GM23338 (cell line): ENCODE measurements at regions not wholly inside any gene's neighbourhood (a gene's known extent, or its start where the extent isn't known, plus 50 kb on each side); places are given as distances from the start of the nearest gene placed in this dataset.

Source experiments
- ATAC-seq: fragments of 200-7000 bp; cut with Tn5 transposase; 3 replicates; pipeline ENCODE4 v1.9.1; 2020
- DNase-seq: peaks from one replicate; pipeline ENCODE4 v3.0.0-alpha.2; 2015; ENCODE audit warnings: low spot score
- H2AFZ ChIP-seq: fragments of 200-600 bp; sonication (generic); 2 replicates; pipeline ENCODE4 v1.8.0; 2016; ENCODE audit warnings: antibody characterized with exemption, mild to moderate bottlenecking, moderate library complexity
- H3F3A ChIP-seq: fragments of 200-600 bp; sonication (generic); replicated peaks from 2 replicates; pipeline ENCODE4 v1.8.0; 2017; ENCODE audit warnings: antibody characterized with exemption, mixed run types, low read depth
- H3K27ac ChIP-seq: fragments of 200-600 bp; sonication (generic); 2 replicates; pipeline ENCODE4 v1.6.1; 2016; ENCODE audit warnings: low read depth
- H3K27me3 ChIP-seq: fragments of 200-600 bp; sonication (generic); 2 replicates; pipeline ENCODE4 v1.8.0; 2016; ENCODE audit warnings: mild to moderate bottlenecking, mixed run types, moderate library complexity; ENCODE audit not compliant: insufficient read depth
- H3K36me3 ChIP-seq: fragments of 200-600 bp; sonication (generic); 2 replicates; pipeline ENCODE4 v1.8.0; 2016; ENCODE audit warnings: mild to moderate bottlenecking; ENCODE audit not compliant: insufficient read depth
- H3K4me1 ChIP-seq: fragments of 200-600 bp; sonication (generic); 2 replicates; pipeline ENCODE4 v1.8.0; 2016; ENCODE audit warnings: mild to moderate bottlenecking, moderate library complexity; ENCODE audit not compliant: insufficient read depth
- H3K4me2 ChIP-seq: fragments of 200-600 bp; sonication (generic); 2 replicates; pipeline ENCODE4 v1.7.1; 2017; ENCODE audit warnings: mixed run types
- H3K4me3 ChIP-seq: fragments of 200-600 bp; sonication (generic); 2 replicates; pipeline ENCODE4 v1.6.1; 2016; ENCODE audit warnings: mixed run types
- H3K79me2 ChIP-seq: fragments of 200-600 bp; sonication (generic); replicated peaks from 2 replicates; pipeline ENCODE4 v1.8.0; 2017; ENCODE audit warnings: mild to moderate bottlenecking; ENCODE audit not compliant: insufficient read depth
- H3K9me2 ChIP-seq: fragments of 200-600 bp; sonication (generic); 2 replicates; pipeline ENCODE4 v1.8.0; 2017; ENCODE audit not compliant: insufficient read depth
- H4K20me1 ChIP-seq: fragments of 200-600 bp; sonication (generic); replicated peaks from 2 replicates; pipeline ENCODE4 v1.8.0; 2017; ENCODE audit warnings: mild to moderate bottlenecking; ENCODE audit not compliant: insufficient read depth
- H3K27ac Mint-ChIP-seq: 2 replicates; pipeline ENCODE4 v1.8.0; 2020; ENCODE audit warnings: inconsistent platforms, mild to moderate bottlenecking, moderate library complexity, mixed read lengths
- H3K27me3 Mint-ChIP-seq: 3 replicates; pipeline ENCODE4 v1.8.0; 2022; ENCODE audit warnings: low read depth, mild to moderate bottlenecking, moderate library complexity, mixed read lengths, inconsistent platforms; ENCODE audit not compliant: insufficient read depth, poor library complexity
- H3K36me3 Mint-ChIP-seq: 3 replicates; pipeline ENCODE4 v1.8.0; 2021; ENCODE audit warnings: low read depth, mild to moderate bottlenecking, inconsistent platforms, moderate library complexity, mixed read lengths
- H3K4me1 Mint-ChIP-seq: 3 replicates; pipeline ENCODE4 v1.8.0; 2020; ENCODE audit warnings: mild to moderate bottlenecking, inconsistent platforms, mixed read lengths
- H3K4me3 Mint-ChIP-seq: 3 replicates; pipeline ENCODE4 v1.8.0; 2021; ENCODE audit warnings: moderate library complexity, mild to moderate bottlenecking, inconsistent platforms, mixed read lengths
- H3K9me3 Mint-ChIP-seq: 3 replicates; pipeline ENCODE4 v1.8.0; 2020; ENCODE audit warnings: moderate library complexity, mild to moderate bottlenecking, inconsistent platforms, mixed read lengths
- CREB1 ChIP-seq: fragments of 250-450 bp; sonication (Bioruptor Pico); IDR thresholded peaks from 2 replicates; pipeline ENCODE4 v1.5.0; 2020; ENCODE audit warnings: low read depth, mild to moderate bottlenecking, moderate library complexity
- EZH2 ChIP-seq: fragments of 200-600 bp; sonication (generic); IDR thresholded peaks from one replicate; pipeline ENCODE4 v1.8.0; 2017; ENCODE audit warnings: antibody characterized with exemption, mild to moderate bottlenecking, low read depth; ENCODE audit not compliant: unreplicated experiment
- EZH2phosphoT487 ChIP-seq: fragments of 200-600 bp; sonication (generic); IDR thresholded peaks from one replicate; pipeline ENCODE4 v1.8.1; 2018; ENCODE audit warnings: antibody characterized with exemption; ENCODE audit not compliant: unreplicated experiment
- JUNB ChIP-seq: IDR thresholded peaks from one replicate; pipeline ENCODE4 v1.6.1; 2016; ENCODE audit warnings: antibody characterized with exemption; ENCODE audit not compliant: unreplicated experiment
- NANOG ChIP-seq: IDR thresholded peaks from 2 replicates; pipeline ENCODE4 v1.6.1; 2016; ENCODE audit warnings: antibody characterized with exemption, borderline replicate concordance
- POLR2AphosphoS5 ChIP-seq: IDR thresholded peaks from 2 replicates; pipeline ENCODE4 v1.6.1; 2016; ENCODE audit warnings: antibody characterized with exemption, low read depth
- STAT1 ChIP-seq: IDR thresholded peaks from one replicate; pipeline ENCODE4 v1.6.1; 2016; ENCODE audit warnings: antibody characterized with exemption; ENCODE audit not compliant: unreplicated experiment
- ZNF114 ChIP-seq: fragments of 250-450 bp; sonication (Bioruptor Pico); IDR thresholded peaks from 2 replicates; pipeline ENCODE4 v1.5.0; 2020; ENCODE audit warnings: mild to moderate bottlenecking, moderate library complexity
- ZNF331 ChIP-seq: fragments of 250-450 bp; sonication (Bioruptor Pico); IDR thresholded peaks from 2 replicates; pipeline ENCODE4 v1.5.0; 2020; ENCODE audit warnings: low read depth, mild to moderate bottlenecking, moderate library complexity
- TF ChIP-seq, protein P1 (sequence below): fragments of 250-450 bp; sonication (Bioruptor Pico); IDR thresholded peaks from 2 replicates; pipeline ENCODE4 v1.5.0; 2020; ENCODE audit warnings: mild to moderate bottlenecking, moderate library complexity
- TF ChIP-seq, protein P2 (sequence below): IDR thresholded peaks from 2 replicates; pipeline ENCODE4 v1.6.1; 2016; ENCODE audit warnings: antibody characterized with exemption
- TF ChIP-seq, protein P3 (sequence below), 2 experiments: fragments of 200-600 bp in 1 of 2; sonication (generic) in 1 of 2; conservative IDR thresholded peaks; 2 replicates each; pipeline versions ENCODE4 v1.5.1 to v1.6.1; 2016 to 2017; ENCODE audit warnings: antibody characterized with exemption in 2 of 2, low read depth in 2 of 2, mild to moderate bottlenecking in 2 of 2, moderate library complexity in 1 of 2
- TF ChIP-seq, protein P4 (sequence below): IDR thresholded peaks from one replicate; pipeline ENCODE4 v1.6.1; 2018; ENCODE audit warnings: antibody characterized with exemption; ENCODE audit not compliant: unreplicated experiment

DNA sequence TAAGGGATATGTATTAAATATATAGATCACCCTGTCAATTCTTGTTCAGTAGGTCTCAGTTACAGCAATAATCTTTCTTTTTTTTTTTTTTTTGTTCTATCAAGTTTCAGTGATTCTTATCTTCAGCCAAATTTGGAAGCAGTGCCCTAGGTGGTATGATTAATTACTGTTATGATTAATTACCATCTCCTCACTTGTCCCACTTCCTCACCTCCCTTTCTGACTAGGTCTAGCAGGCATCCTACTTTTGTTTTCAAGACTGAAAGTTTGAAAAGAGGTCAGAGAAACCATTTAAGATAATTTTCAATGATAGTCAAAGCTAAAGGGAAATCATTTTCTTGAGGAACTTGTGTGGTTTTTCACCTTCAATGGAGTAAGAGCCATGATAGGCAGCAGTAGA is 144.0 kb upstream of the CNTN4 start:
- ATAC-seq (no peak), DNase-seq (no peak)
- H3K27me3 Mint-ChIP-seq: peaks cover 10% of the 10 kb centered on the region

More for the DNA sequence above, 144.0 kb upstream of the CNTN4 start:
- Histone ChIP-seq H2AFZ (no peak overlapping the region), H3K9me2 (no peaks in the 10 kb centered on the region), H3K36me3 (0 out of 2 replicates have a peak, but pooled peaks cover 3% of the 10 kb centered on the region), H4K20me1 (no peaks in the 10 kb centered on the region), H3K4me1 (no peaks in the 10 kb centered on the region), H3K27ac (no peak overlapping the region), H3F3A (no peaks in the 10 kb centered on the region), H3K79me2 (no peaks in the 10 kb centered on the region), H3K27me3 (no peaks in the 10 kb centered on the region), H3K4me2 (no peak overlapping the region), H3K4me3 (no peak overlapping the region)
- no peak overlapping the region for H3K27ac Mint-ChIP-seq
- no peaks in the 10 kb centered on the region for H3K4me1 Mint-ChIP-seq
- no peak for TF ChIP-seq STAT1
- TF ChIP-seq, protein P1, sequence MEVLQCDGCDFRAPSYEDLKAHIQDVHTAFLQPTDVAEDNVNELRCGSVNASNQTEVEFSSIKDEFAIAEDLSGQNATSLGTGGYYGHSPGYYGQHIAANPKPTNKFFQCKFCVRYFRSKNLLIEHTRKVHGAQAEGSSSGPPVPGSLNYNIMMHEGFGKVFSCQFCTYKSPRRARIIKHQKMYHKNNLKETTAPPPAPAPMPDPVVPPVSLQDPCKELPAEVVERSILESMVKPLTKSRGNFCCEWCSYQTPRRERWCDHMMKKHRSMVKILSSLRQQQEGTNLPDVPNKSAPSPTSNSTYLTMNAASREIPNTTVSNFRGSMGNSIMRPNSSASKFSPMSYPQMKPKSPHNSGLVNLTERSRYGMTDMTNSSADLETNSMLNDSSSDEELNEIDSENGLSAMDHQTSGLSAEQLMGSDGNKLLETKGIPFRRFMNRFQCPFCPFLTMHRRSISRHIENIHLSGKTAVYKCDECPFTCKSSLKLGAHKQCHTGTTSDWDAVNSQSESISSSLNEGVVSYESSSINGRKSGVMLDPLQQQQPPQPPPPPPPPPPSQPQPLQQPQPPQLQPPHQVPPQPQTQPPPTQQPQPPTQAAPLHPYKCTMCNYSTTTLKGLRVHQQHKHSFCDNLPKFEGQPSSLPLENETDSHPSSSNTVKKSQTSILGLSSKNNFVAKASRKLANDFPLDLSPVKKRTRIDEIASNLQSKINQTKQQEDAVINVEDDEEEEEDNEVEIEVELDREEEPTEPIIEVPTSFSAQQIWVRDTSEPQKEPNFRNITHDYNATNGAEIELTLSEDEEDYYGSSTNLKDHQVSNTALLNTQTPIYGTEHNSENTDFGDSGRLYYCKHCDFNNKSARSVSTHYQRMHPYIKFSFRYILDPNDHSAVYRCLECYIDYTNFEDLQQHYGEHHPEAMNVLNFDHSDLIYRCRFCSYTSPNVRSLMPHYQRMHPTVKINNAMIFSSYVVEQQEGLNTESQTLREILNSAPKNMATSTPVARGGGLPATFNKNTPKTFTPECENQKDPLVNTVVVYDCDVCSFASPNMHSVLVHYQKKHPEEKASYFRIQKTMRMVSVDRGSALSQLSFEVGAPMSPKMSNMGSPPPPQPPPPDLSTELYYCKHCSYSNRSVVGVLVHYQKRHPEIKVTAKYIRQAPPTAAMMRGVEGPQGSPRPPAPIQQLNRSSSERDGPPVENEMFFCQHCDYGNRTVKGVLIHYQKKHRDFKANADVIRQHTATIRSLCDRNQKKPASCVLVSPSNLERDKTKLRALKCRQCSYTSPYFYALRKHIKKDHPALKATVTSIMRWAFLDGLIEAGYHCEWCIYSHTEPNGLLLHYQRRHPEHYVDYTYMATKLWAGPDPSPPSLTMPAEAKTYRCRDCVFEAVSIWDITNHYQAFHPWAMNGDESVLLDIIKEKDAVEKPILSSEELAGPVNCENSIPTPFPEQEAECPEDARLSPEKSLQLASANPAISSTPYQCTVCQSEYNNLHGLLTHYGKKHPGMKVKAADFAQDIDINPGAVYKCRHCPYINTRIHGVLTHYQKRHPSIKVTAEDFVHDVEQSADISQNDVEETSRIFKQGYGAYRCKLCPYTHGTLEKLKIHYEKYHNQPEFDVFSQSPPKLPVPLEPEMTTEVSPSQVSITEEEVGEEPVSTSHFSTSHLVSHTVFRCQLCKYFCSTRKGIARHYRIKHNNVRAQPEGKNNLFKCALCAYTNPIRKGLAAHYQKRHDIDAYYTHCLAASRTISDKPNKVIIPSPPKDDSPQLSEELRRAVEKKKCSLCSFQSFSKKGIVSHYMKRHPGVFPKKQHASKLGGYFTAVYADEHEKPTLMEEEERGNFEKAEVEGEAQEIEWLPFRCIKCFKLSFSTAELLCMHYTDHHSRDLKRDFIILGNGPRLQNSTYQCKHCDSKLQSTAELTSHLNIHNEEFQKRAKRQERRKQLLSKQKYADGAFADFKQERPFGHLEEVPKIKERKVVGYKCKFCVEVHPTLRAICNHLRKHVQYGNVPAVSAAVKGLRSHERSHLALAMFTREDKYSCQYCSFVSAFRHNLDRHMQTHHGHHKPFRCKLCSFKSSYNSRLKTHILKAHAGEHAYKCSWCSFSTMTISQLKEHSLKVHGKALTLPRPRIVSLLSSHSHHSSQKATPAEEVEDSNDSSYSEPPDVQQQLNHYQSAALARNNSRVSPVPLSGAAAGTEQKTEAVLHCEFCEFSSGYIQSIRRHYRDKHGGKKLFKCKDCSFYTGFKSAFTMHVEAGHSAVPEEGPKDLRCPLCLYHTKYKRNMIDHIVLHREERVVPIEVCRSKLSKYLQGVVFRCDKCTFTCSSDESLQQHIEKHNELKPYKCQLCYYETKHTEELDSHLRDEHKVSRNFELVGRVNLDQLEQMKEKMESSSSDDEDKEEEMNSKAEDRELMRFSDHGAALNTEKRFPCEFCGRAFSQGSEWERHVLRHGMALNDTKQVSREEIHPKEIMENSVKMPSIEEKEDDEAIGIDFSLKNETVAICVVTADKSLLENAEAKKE (CRISPR knock-in tag): no peak
- no peak for TF ChIP-seq NANOG
- no peak for TF ChIP-seq POLR2AphosphoS5
- no peak for TF ChIP-seq ZNF114 (CRISPR knock-in tag)
- TF ChIP-seq EZH2: no peak
- no peak for TF ChIP-seq JUNB
- TF ChIP-seq EZH2phosphoT487: no peak
- no peak for TF ChIP-seq CREB1 (CRISPR knock-in tag)
- TF ChIP-seq, protein P2, sequence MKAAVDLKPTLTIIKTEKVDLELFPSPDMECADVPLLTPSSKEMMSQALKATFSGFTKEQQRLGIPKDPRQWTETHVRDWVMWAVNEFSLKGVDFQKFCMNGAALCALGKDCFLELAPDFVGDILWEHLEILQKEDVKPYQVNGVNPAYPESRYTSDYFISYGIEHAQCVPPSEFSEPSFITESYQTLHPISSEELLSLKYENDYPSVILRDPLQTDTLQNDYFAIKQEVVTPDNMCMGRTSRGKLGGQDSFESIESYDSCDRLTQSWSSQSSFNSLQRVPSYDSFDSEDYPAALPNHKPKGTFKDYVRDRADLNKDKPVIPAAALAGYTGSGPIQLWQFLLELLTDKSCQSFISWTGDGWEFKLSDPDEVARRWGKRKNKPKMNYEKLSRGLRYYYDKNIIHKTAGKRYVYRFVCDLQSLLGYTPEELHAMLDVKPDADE: no peak
- TF ChIP-seq, protein P3, sequence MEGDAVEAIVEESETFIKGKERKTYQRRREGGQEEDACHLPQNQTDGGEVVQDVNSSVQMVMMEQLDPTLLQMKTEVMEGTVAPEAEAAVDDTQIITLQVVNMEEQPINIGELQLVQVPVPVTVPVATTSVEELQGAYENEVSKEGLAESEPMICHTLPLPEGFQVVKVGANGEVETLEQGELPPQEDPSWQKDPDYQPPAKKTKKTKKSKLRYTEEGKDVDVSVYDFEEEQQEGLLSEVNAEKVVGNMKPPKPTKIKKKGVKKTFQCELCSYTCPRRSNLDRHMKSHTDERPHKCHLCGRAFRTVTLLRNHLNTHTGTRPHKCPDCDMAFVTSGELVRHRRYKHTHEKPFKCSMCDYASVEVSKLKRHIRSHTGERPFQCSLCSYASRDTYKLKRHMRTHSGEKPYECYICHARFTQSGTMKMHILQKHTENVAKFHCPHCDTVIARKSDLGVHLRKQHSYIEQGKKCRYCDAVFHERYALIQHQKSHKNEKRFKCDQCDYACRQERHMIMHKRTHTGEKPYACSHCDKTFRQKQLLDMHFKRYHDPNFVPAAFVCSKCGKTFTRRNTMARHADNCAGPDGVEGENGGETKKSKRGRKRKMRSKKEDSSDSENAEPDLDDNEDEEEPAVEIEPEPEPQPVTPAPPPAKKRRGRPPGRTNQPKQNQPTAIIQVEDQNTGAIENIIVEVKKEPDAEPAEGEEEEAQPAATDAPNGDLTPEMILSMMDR (conservative IDR thresholded peaks at IDR 0.05; ENCODE audit: low read depth in 2 of 2): no peak
- TF ChIP-seq, protein P4, sequence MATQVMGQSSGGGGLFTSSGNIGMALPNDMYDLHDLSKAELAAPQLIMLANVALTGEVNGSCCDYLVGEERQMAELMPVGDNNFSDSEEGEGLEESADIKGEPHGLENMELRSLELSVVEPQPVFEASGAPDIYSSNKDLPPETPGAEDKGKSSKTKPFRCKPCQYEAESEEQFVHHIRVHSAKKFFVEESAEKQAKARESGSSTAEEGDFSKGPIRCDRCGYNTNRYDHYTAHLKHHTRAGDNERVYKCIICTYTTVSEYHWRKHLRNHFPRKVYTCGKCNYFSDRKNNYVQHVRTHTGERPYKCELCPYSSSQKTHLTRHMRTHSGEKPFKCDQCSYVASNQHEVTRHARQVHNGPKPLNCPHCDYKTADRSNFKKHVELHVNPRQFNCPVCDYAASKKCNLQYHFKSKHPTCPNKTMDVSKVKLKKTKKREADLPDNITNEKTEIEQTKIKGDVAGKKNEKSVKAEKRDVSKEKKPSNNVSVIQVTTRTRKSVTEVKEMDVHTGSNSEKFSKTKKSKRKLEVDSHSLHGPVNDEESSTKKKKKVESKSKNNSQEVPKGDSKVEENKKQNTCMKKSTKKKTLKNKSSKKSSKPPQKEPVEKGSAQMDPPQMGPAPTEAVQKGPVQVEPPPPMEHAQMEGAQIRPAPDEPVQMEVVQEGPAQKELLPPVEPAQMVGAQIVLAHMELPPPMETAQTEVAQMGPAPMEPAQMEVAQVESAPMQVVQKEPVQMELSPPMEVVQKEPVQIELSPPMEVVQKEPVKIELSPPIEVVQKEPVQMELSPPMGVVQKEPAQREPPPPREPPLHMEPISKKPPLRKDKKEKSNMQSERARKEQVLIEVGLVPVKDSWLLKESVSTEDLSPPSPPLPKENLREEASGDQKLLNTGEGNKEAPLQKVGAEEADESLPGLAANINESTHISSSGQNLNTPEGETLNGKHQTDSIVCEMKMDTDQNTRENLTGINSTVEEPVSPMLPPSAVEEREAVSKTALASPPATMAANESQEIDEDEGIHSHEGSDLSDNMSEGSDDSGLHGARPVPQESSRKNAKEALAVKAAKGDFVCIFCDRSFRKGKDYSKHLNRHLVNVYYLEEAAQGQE: no peak
- TF ChIP-seq ZNF331 (CRISPR knock-in tag): no peak
- peaks cover 96% of the 10 kb centered on the region for H3K9me3 Mint-ChIP-seq
- no peak overlapping the region for H3K4me3 Mint-ChIP-seq
- H3K36me3 Mint-ChIP-seq: peaks cover 14% of the 10 kb centered on the region; the same call in 2 of the 3 replicates
